Right lobe of liver (tissue), 4 donors: ENCODE measurements at regions not wholly inside any gene's neighbourhood (a gene's known extent, or its start where the extent isn't known, plus 50 kb on each side); places are given as distances from the start of the nearest gene placed in this dataset.

ENCODE experiments used
- CTCF ChIP-seq, 4 donors: fragments of 200-600 bp in 3 of 4; fragments of 450-650 bp in 1 of 4; IDR thresholded peaks; one replicate each; pipeline versions ENCODE4 v1.5.1 to v1.8.0; 2016 to 2022; ENCODE audit warnings: antibody characterized with exemption in 4 of 4, mild to moderate bottlenecking in 2 of 4
- POLR2A ChIP-seq: fragments of 450-650 bp; IDR thresholded peaks from one replicate; pipeline ENCODE4 v1.6.1; 2017; ENCODE audit warnings: antibody characterized with exemption, mild to moderate bottlenecking
- donor health status: DM: no; HTN: no; CAD: no.
- donor health status: DM: no; HTN: no; CAD: no.
- donor health status: DM: no; HTN: yes; CAD: no.

- TF ChIP-seq CTCF (IDR thresholded peaks at IDR 0.05) (no peak), POLR2A (no peak)
Measured at GRCh38 chr11:11732116-11732515, 109.7 kb upstream of the USP47 start.
